Aorta (tissue), 5 donors: ENCODE measurements at regions not wholly inside any gene's neighbourhood (a gene's known extent, or its start where the extent isn't known, plus 50 kb on each side); places are given as distances from the start of the nearest gene placed in this dataset.
"Not testable (repeated sequence)": the region's sequence is repeated elsewhere in the genome, so short reads cannot be mapped to it uniquely, and the experiment has no call there.

Experiments used
- ATAC-seq: fragments of 200-7000 bp; cut with Tn5 transposase; one replicate; pipeline ENCODE4 v1.9.1; 2022; ENCODE audit warnings: moderate library complexity; ENCODE audit not compliant: low FRiP score
- DNase-seq, 2 donors: peaks; one replicate each; pipeline ENCODE4 v3.0.0-alpha.2; 2020
- H3K27ac ChIP-seq, 2 donors: one replicate each; pipeline ENCODE4 v1.5.1; 2013; ENCODE audit warnings: low read length in 2 of 2, mild to moderate bottlenecking in 2 of 2, moderate library complexity in 2 of 2, control low read depth in 1 of 2, inconsistent platforms in 1 of 2, low read depth in 1 of 2
- H3K27me3 ChIP-seq, 2 donors: one replicate each; pipeline ENCODE4 v1.6.1; 2013; ENCODE audit warnings: control low read depth in 1 of 2, low read length in 1 of 2, mild to moderate bottlenecking in 1 of 2, moderate library complexity in 1 of 2; ENCODE audit not compliant: insufficient read depth in 2 of 2, control insufficient read depth in 1 of 2
- H3K36me3 ChIP-seq, 2 donors: one replicate each; pipeline ENCODE4 v1.6.1; 2013; ENCODE audit warnings: control low read depth in 1 of 2, low read length in 1 of 2, mild to moderate bottlenecking in 1 of 2; ENCODE audit not compliant: insufficient read depth in 2 of 2, control insufficient read depth in 1 of 2
- H3K4me1 ChIP-seq, 2 donors: one replicate each; pipeline ENCODE4 v1.6.1; 2013; ENCODE audit warnings: low read length in 2 of 2, control low read depth in 1 of 2, mild to moderate bottlenecking in 1 of 2, moderate library complexity in 1 of 2; ENCODE audit not compliant: insufficient read depth in 2 of 2, control insufficient read depth in 1 of 2
- H3K4me3 ChIP-seq, 2 donors: one replicate each; pipeline ENCODE4 v1.5.1; 2013; ENCODE audit warnings: low read length in 2 of 2, control low read depth in 1 of 2, mild to moderate bottlenecking in 1 of 2
- H3K9me3 ChIP-seq: one replicate; pipeline ENCODE4 v1.6.1; 2013; ENCODE audit warnings: mild to moderate bottlenecking, low read length; ENCODE audit not compliant: control insufficient read depth
- whole genome bisulfite sequencing, 2 donors: extraction: QIAGEN DNeasy Blood & Tissue Kit; methylation state at CpG; one replicate each; pipeline ENCODE4 v1.1.7; 2013; 5-methylcytosine and 5-hydroxymethylcytosine counted together
- intact Hi-C, 2 donors: fragments of 100-400 bp; cut with DNase I; formaldehyde crosslinking; loops; one replicate each; pipeline versions ENCODE4 v1.14.2 to v1.15.0; 2022
- donor health status: healthy with polysubstance abuse.
- donor health status: Bipolar disorder and iron deficiency.
- donor health status: DM: no; HTN: no; CAD: no.
- donor health status: DM: no; HTN: no; CAD: no.
- donor health status: DM: yes; HTN: yes; CAD: no.

GRCh38 chr11:98740321-98740720 lies 280.4 kb upstream of the CNTN5 start:
- intact Hi-C loops = no loop called here

GRCh38 chr11:98763446-98763845 lies 257.3 kb upstream of the CNTN5 start:
- DNase-seq, ATAC-seq, intact Hi-C loops, H3K4me1 ChIP-seq, H3K9me3 ChIP-seq, H3K36me3 ChIP-seq, H3K27me3 ChIP-seq, H3K27ac ChIP-seq, H3K4me3 ChIP-seq: not testable (repeated sequence)
- WGBS, 2 donors = 96 to 99% methylated on average over 20 to 21 of the region's 21 CpGs

More at GRCh38 chr11:98740321-98740720, 280.4 kb upstream of the CNTN5 start:
- H3K4me1 ChIP-seq = no peaks in the 10 kb centered on the region
- H3K9me3 ChIP-seq = no peaks in the 10 kb centered on the region
- no peak overlapping the region for H3K4me3 ChIP-seq
- no peak overlapping the region for H3K27ac ChIP-seq
- ATAC-seq (no peak), DNase-seq (no peak)
- H3K36me3 ChIP-seq = no peaks in the 10 kb centered on the region
- no peaks in the 10 kb centered on the region for H3K27me3 ChIP-seq

- Histone ChIP-seq H3K4me1 (no peaks in the 10 kb centered on the region), H3K4me3 (no peak overlapping the region), H3K27me3 (no peaks in the 10 kb centered on the region), H3K27ac (no peak overlapping the region), H3K36me3 (no peaks in the 10 kb centered on the region), H3K9me3 (peaks cover 3% of the 10 kb centered on the region)
- intact Hi-C loops = no loop called here
- WGBS, 2 donors = 89 to 90% methylated on average over 2 of the region's 2 CpGs
- DNase-seq (no peak), ATAC-seq (no peak)
Measured at GRCh38 chr11:98766903-98767302, 253.8 kb upstream of the CNTN5 start.

- H3K4me1 ChIP-seq, DNase-seq, intact Hi-C loops, H3K4me3 ChIP-seq, H3K27me3 ChIP-seq, H3K27ac ChIP-seq, H3K9me3 ChIP-seq, ATAC-seq, H3K36me3 ChIP-seq: not testable (repeated sequence)
- WGBS, 2 donors = 84 to 91% methylated on average over 14 to 27 of the region's 29 CpGs
Measured at GRCh38 chr11:98770046-98770445, 250.7 kb upstream of the CNTN5 start.

GRCh38 chr11:98771791-98772190 lies 249.0 kb upstream of the CNTN5 start:
- Histone ChIP-seq H3K9me3 (no peaks in the 10 kb centered on the region), H3K4me1 (no peaks in the 10 kb centered on the region), H3K36me3 (no peaks in the 10 kb centered on the region), H3K4me3 (no peak overlapping the region), H3K27ac (no peak overlapping the region), H3K27me3 (no peaks in the 10 kb centered on the region)
- ATAC-seq = no peak
- intact Hi-C loops = no loop called here
- 81 to 89% methylated on average over 4 of the region's 4 CpGs for WGBS, 2 donors
- DNase-seq = no peak

GRCh38 chr11:98772893-98773292 lies 247.9 kb upstream of the CNTN5 start:
- 70 to 78% methylated on average over 2 of the region's 2 CpGs for WGBS, 2 donors
- H3K27ac ChIP-seq = no peak overlapping the region
- H3K4me3 ChIP-seq = no peak overlapping the region
- intact Hi-C loops = no loop called here
- ATAC-seq = no peak
- H3K4me1 ChIP-seq = no peaks in the 10 kb centered on the region
- DNase-seq = no peak
- no peaks in the 10 kb centered on the region for H3K9me3 ChIP-seq
- no peaks in the 10 kb centered on the region for H3K36me3 ChIP-seq
- no peaks in the 10 kb centered on the region for H3K27me3 ChIP-seq

GRCh38 chr11:98793276-98793675 lies 227.5 kb upstream of the CNTN5 start:
- H3K4me3 ChIP-seq = no peak overlapping the region
- H3K36me3 ChIP-seq = no peaks in the 10 kb centered on the region
- DNase-seq (no peak), ATAC-seq (no peak)
- no peaks in the 10 kb centered on the region for H3K27me3 ChIP-seq
- peaks cover 5% of the 10 kb centered on the region for H3K9me3 ChIP-seq
- intact Hi-C loops = no loop called here
- 75 to 98% methylated on average over 2 of the region's 2 CpGs for WGBS, 2 donors
- H3K4me1 ChIP-seq = no peaks in the 10 kb centered on the region
- H3K27ac ChIP-seq = no peak overlapping the region

GRCh38 chr11:98798333-98798732 lies 222.4 kb upstream of the CNTN5 start:
- ATAC-seq (no peak), DNase-seq (no peak)
- no peak overlapping the region for H3K27ac ChIP-seq
- no peaks in the 10 kb centered on the region for H3K36me3 ChIP-seq
- H3K9me3 ChIP-seq = peaks cover under 1% of the 10 kb centered on the region
- intact Hi-C loops = no loop called here
- no peaks in the 10 kb centered on the region for H3K4me1 ChIP-seq
- H3K27me3 ChIP-seq = no peaks in the 10 kb centered on the region
- H3K4me3 ChIP-seq = no peak overlapping the region

GRCh38 chr11:98800696-98801095 lies 220.1 kb upstream of the CNTN5 start:
- H3K4me1 ChIP-seq = no peaks in the 10 kb centered on the region
- 73 to 77% methylated on average over 4 of the region's 4 CpGs for WGBS, 2 donors
- H3K27ac ChIP-seq = no peak overlapping the region
- no peak for DNase-seq
- ATAC-seq = no peak
- H3K9me3 ChIP-seq = no peaks in the 10 kb centered on the region
- intact Hi-C loops = no loop called here
- no peaks in the 10 kb centered on the region for H3K27me3 ChIP-seq
- H3K4me3 ChIP-seq = no peak overlapping the region
- no peaks in the 10 kb centered on the region for H3K36me3 ChIP-seq
